HepG2 (cell line): ENCODE measurements at regions not wholly inside any gene's neighbourhood (a gene's known extent, or its start where the extent isn't known, plus 50 kb on each side); places are given as distances from the start of the nearest gene placed in this dataset.

Source experiments
- CREB1 ChIP-seq, 2 experiments: fragments of 450-650 bp in 1 of 2; IDR thresholded peaks; 2 replicates each; pipeline ENCODE4 v1.6.1; 2016 to 2017; ENCODE audit warnings: control low read depth in 1 of 2, mild to moderate bottlenecking in 1 of 2, missing compliant biosample characterization in 1 of 2, missing genetic modification characterization in 1 of 2
- DNMT1 ChIP-seq: sonication (generic); formaldehyde crosslinking; IDR thresholded peaks from 2 replicates; pipeline ENCODE4 v1.5.1; 2020; ENCODE audit warnings: mild to moderate bottlenecking, missing genetic modification reagents
- ESRRA ChIP-seq: sonication (generic); formaldehyde crosslinking; IDR thresholded peaks from 2 replicates; pipeline ENCODE4 v1.5.1; 2020; ENCODE audit warnings: mild to moderate bottlenecking, low read depth, missing genetic modification reagents
- NFRKB ChIP-seq: fragments of 450-650 bp; IDR thresholded peaks from 2 replicates; pipeline ENCODE4 v1.6.1; 2017
- PITX1 ChIP-seq: sonication (generic); formaldehyde crosslinking; IDR thresholded peaks from 2 replicates; pipeline ENCODE4 v1.5.1; 2020; ENCODE audit warnings: mild to moderate bottlenecking, missing genetic modification reagents
- REPIN1 ChIP-seq: sonication (generic); formaldehyde crosslinking; IDR thresholded peaks from 2 replicates; pipeline ENCODE4 v1.8.0; 2022; ENCODE audit warnings: missing genetic modification reagents, low read depth, mild to moderate bottlenecking, borderline replicate concordance
- SMYD3 ChIP-seq: sonication (generic); formaldehyde crosslinking; IDR thresholded peaks from 2 replicates; pipeline ENCODE4 v1.8.1; 2023; ENCODE audit warnings: mild to moderate bottlenecking, missing genetic modification reagents
- ZMYM2 ChIP-seq: sonication (generic); formaldehyde crosslinking; IDR thresholded peaks from 2 replicates; pipeline ENCODE4 v1.8.0; 2022; ENCODE audit warnings: mild to moderate bottlenecking, missing genetic modification reagents
- ZNF12 ChIP-seq: sonication (generic); formaldehyde crosslinking; IDR thresholded peaks from 2 replicates; pipeline ENCODE4 v1.5.0; 2020; ENCODE audit warnings: missing genetic modification reagents
- ZNF574 ChIP-seq: sonication (generic); formaldehyde crosslinking; IDR thresholded peaks from 2 replicates; pipeline ENCODE4 v1.4.0; 2020; ENCODE audit warnings: missing genetic modification reagents
- TF ChIP-seq, protein P1 (sequence below): IDR thresholded peaks from 2 replicates; pipeline ENCODE4 v1.4.0; 2020; ENCODE audit warnings: mild to moderate bottlenecking, missing genetic modification reagents

GRCh38 chr20:16929756-16930155, 181.6 kb downstream of the OTOR start (continued):
- TF ChIP-seq, protein P1, sequence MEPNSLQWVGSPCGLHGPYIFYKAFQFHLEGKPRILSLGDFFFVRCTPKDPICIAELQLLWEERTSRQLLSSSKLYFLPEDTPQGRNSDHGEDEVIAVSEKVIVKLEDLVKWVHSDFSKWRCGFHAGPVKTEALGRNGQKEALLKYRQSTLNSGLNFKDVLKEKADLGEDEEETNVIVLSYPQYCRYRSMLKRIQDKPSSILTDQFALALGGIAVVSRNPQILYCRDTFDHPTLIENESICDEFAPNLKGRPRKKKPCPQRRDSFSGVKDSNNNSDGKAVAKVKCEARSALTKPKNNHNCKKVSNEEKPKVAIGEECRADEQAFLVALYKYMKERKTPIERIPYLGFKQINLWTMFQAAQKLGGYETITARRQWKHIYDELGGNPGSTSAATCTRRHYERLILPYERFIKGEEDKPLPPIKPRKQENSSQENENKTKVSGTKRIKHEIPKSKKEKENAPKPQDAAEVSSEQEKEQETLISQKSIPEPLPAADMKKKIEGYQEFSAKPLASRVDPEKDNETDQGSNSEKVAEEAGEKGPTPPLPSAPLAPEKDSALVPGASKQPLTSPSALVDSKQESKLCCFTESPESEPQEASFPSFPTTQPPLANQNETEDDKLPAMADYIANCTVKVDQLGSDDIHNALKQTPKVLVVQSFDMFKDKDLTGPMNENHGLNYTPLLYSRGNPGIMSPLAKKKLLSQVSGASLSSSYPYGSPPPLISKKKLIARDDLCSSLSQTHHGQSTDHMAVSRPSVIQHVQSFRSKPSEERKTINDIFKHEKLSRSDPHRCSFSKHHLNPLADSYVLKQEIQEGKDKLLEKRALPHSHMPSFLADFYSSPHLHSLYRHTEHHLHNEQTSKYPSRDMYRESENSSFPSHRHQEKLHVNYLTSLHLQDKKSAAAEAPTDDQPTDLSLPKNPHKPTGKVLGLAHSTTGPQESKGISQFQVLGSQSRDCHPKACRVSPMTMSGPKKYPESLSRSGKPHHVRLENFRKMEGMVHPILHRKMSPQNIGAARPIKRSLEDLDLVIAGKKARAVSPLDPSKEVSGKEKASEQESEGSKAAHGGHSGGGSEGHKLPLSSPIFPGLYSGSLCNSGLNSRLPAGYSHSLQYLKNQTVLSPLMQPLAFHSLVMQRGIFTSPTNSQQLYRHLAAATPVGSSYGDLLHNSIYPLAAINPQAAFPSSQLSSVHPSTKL (CRISPR knock-in tag) = no peak
- TF ChIP-seq REPIN1 (CRISPR knock-in tag) = no peak
- no peak for TF ChIP-seq PITX1 (CRISPR knock-in tag)
- TF ChIP-seq NFRKB = no peak
- no peak for TF ChIP-seq ZMYM2
- no peak for TF ChIP-seq ZNF12 (CRISPR knock-in tag)
- no peak for TF ChIP-seq ESRRA (CRISPR knock-in tag)
- no peak for TF ChIP-seq CREB1 (IDR thresholded peaks at IDR 0.05)
- TF ChIP-seq CREB1 (CRISPR knock-in tag; IDR thresholded peaks at IDR 0.05) = no peak
- no peak for TF ChIP-seq SMYD3 (CRISPR knock-in tag)
- no peak for TF ChIP-seq ZNF574
- no peak for TF ChIP-seq DNMT1
- TF ChIP-seq, all 625 proteins: peak for 0
